ENCODE measurements at regions not wholly inside any gene's neighbourhood (a gene's known extent, or its start where the extent isn't known, plus 50 kb on each side); places are given as distances from the start of the nearest gene placed in this dataset.
A peak's percentile ranks its signal among the peaks of the same experiment; 100 is the strongest.
"Not testable (repeated sequence)": the region's sequence is repeated elsewhere in the genome, so short reads cannot be mapped to it uniquely, and the experiment has no call there.

GRCh38 chr6:135555550-135555949 lies 58.0 kb upstream of the AHI1 start:
- DNase-seq = no peak

- DNase-seq = no peak
Measured at GRCh38 chr6:135557582-135557981, 60.0 kb upstream of the AHI1 start.

- DNase-seq = not testable (repeated sequence)
Measured at GRCh38 chr6:135565605-135566004, 68.1 kb upstream of the AHI1 start.

GRCh38 chr6:135566311-135567068 lies 69.0 kb upstream of the AHI1 start:
- no peak for DNase-seq

GRCh38 chr6:135567375-135568083 lies 70.0 kb upstream of the AHI1 start:
- no peak for DNase-seq

GRCh38 chr6:135568379-135568778 lies 70.8 kb upstream of the AHI1 start:
- peak; percentile 25 for DNase-seq

- no peak for DNase-seq
Measured at GRCh38 chr6:135572051-135572450, 74.5 kb upstream of the AHI1 start.

GRCh38 chr6:135575629-135576028 lies 78.1 kb upstream of the AHI1 start:
- DNase-seq = no peak

- DNase-seq = no peak
Measured at GRCh38 chr6:135576055-135576454, 78.5 kb upstream of the AHI1 start.

GRCh38 chr6:135577059-135577538 lies 79.6 kb upstream of the AHI1 start:
- no peak for DNase-seq

- no peak for DNase-seq
Measured at GRCh38 chr6:135578976-135579375, 81.4 kb upstream of the AHI1 start.

GRCh38 chr6:135581211-135581610 lies 83.7 kb upstream of the AHI1 start:
- DNase-seq = no peak

- DNase-seq = no peak
Measured at GRCh38 chr6:135583256-135583761, 85.8 kb upstream of the AHI1 start.

GRCh38 chr6:135586388-135586787 lies 88.8 kb upstream of the AHI1 start:
- DNase-seq = no peak

- no peak for DNase-seq
Measured at GRCh38 chr6:135586844-135587243, 89.3 kb upstream of the AHI1 start.

GRCh38 chr6:135592276-135592675 lies 94.7 kb upstream of the AHI1 start:
- DNase-seq = no peak

GRCh38 chr6:135594000-135594399 lies 96.5 kb upstream of the AHI1 start:
- DNase-seq = no peak

- DNase-seq = no peak
Measured at GRCh38 chr6:135600086-135600702, 102.7 kb upstream of the AHI1 start.

- DNase-seq = no peak
Measured at GRCh38 chr6:135600931-135601330, 103.4 kb upstream of the AHI1 start.

- DNase-seq = no peak
Measured at GRCh38 chr6:135601857-135602256, 104.3 kb upstream of the AHI1 start.

- DNase-seq = no peak
Measured at GRCh38 chr6:135603249-135603648, 105.7 kb upstream of the AHI1 start.

- DNase-seq = no peak
Measured at GRCh38 chr6:135604035-135604860, 106.7 kb upstream of the AHI1 start.

GRCh38 chr6:135605278-135605790 lies 107.8 kb upstream of the AHI1 start:
- no peak for DNase-seq
